OCI-LY7 (cell line): ENCODE measurements at regions not wholly inside any gene's neighbourhood (a gene's known extent, or its start where the extent isn't known, plus 50 kb on each side); places are given as distances from the start of the nearest gene placed in this dataset.

Experiments used
- CTCF ChIP-seq: fragments of 200-600 bp; sonication (generic); conservative IDR thresholded peaks from 2 replicates; pipeline ENCODE4 v1.5.1; 2014; ENCODE audit warnings: mild to moderate bottlenecking, antibody characterized with exemption, low read length, moderate library complexity, mixed read lengths
- EZH2phosphoT487 ChIP-seq: fragments of 200-600 bp; sonication (generic); IDR thresholded peaks from 2 replicates; pipeline ENCODE4 v1.6.1; 2018; ENCODE audit warnings: low read depth, borderline replicate concordance, mild to moderate bottlenecking, mixed run types, antibody characterized with exemption, low read length, moderate library complexity, mixed read lengths

GRCh38 chr12:75820071-75820470 lies 211.5 kb downstream of the PHLDA1 start:
- no peak for TF ChIP-seq CTCF
- TF ChIP-seq EZH2phosphoT487: no peak
